ENCODE measurements at regions not wholly inside any gene's neighbourhood (a gene's known extent, or its start where the extent isn't known, plus 50 kb on each side); places are given as distances from the start of the nearest gene placed in this dataset.
A peak's percentile ranks its signal among the peaks of the same experiment; 100 is the strongest.

- TF ChIP-seq TCF12 (IDR thresholded peaks at IDR 0.05; ENCODE audit: low read depth) (no peak), REST (IDR thresholded peaks at IDR 0.05; ENCODE audit: low read depth) (no peak), MAX (IDR thresholded peaks at IDR 0.05) (no peak), USF1 (IDR thresholded peaks at IDR 0.05) (no peak), YY1 (IDR thresholded peaks at IDR 0.05; ENCODE audit: low read depth) (no peak), EP300 (IDR thresholded peaks at IDR 0.05; ENCODE audit: borderline replicate concordance) (no peak), EGR1 (IDR thresholded peaks at IDR 0.05) (no peak), TAF1 (IDR thresholded peaks at IDR 0.05; ENCODE audit: low read depth) (no peak), ZBTB7A (IDR thresholded peaks at IDR 0.05; ENCODE audit: low read depth) (no peak), RAD21 (IDR thresholded peaks at IDR 0.05; ENCODE audit: low read depth) (peak; percentile 83), NFIC (IDR thresholded peaks at IDR 0.05) (no peak), FOXM1 (IDR thresholded peaks at IDR 0.05; ENCODE audit: borderline replicate concordance, low read depth) (no peak), CEBPB (IDR thresholded peaks at IDR 0.05) (no peak), CREB1 (IDR thresholded peaks at IDR 0.05; ENCODE audit: low read depth) (no peak)
Measured at GRCh38 chr16:9258423-9259051, 167.1 kb downstream of the HAPSTR1 start.

All from Ishikawa (cell line).